ENCODE measurements at regions not wholly inside any gene's neighbourhood (a gene's known extent, or its start where the extent isn't known, plus 50 kb on each side); places are given as distances from the start of the nearest gene placed in this dataset.

DNA sequence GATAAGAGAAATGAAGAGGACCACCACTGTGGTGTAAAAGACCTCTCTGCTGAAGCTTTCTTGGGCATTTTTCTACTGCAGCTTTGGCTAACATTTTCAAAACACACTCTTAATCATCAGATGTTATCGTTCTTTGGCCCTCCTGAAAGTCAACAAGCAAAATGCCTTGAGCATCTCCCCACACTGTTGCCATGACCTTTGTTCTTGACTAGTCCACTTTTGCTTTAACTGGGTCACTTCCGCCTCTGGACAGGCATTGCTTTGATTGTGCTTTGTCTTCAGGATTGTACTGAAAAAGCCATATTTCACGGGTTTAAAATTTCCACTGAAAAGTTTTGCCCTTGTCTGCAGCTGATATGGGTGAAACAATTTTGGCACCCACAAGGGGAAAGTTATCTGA lies 107.8 kb upstream of the CXCL12 start:
- H3K27ac ChIP-seq, result no peak overlapping the region
- TF ChIP-seq POLR2A (IDR thresholded peaks at IDR 0.05) (no peak), EP300 (IDR thresholded peaks at IDR 0.05) (no peak)
- no peak overlapping the region for H3K4me3 ChIP-seq
- no peaks in the 10 kb centered on the region for H3K36me3 ChIP-seq
- no peaks in the 10 kb centered on the region for H3K27me3 ChIP-seq
- H3K4me1 ChIP-seq, result no peaks in the 10 kb centered on the region
- DNase-seq (ENCODE audit: low spot score in 2 of 2), result no peak
- 70% methylated on average over 3 of the region's 3 CpGs for whole genome bisulfite sequencing
- no peaks in the 10 kb centered on the region for H3K9me3 ChIP-seq

DNA sequence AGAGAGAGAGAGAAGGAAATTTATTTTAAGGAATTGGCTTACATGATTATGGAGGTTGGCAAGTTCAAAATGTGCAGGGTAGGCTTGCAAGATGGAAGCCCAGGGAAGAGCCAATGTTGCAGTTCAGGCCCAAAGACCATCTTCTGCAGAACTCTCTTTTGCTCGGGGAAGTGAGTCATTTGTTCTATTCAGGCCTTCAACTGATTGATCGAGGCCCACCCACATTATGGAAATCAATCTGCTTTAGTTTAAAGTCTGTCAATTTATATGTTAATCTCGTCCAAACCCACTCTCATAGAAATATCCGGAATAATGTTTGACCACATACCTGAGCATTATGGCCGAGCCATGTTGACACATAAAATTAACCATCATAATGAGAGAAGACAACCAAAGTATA lies 113.3 kb upstream of the CXCL12 start:
- H3K9me3 ChIP-seq, result no peaks in the 10 kb centered on the region
- no peaks in the 10 kb centered on the region for H3K36me3 ChIP-seq
- H3K27ac ChIP-seq, result no peak overlapping the region
- no peaks in the 10 kb centered on the region for H3K4me1 ChIP-seq
- no peaks in the 10 kb centered on the region for H3K27me3 ChIP-seq
- WGBS, result 90% methylated on average over 5 of the region's 5 CpGs
- no peak for DNase-seq (ENCODE audit: low spot score in 2 of 2)
- no peak overlapping the region for H3K4me3 ChIP-seq
- TF ChIP-seq POLR2A (IDR thresholded peaks at IDR 0.05), result no peak
- no peak for TF ChIP-seq POLR2AphosphoS5 (IDR thresholded peaks at IDR 0.05)
- TF ChIP-seq CTCF (IDR thresholded peaks at IDR 0.05), result no peak
- TF ChIP-seq EP300 (IDR thresholded peaks at IDR 0.05), result no peak

- H3K9me3 ChIP-seq, result no peaks in the 10 kb centered on the region
- H3K27me3 ChIP-seq, result no peaks in the 10 kb centered on the region
- H3K36me3 ChIP-seq, result no peaks in the 10 kb centered on the region
- TF ChIP-seq POLR2AphosphoS5 (IDR thresholded peaks at IDR 0.05) (no peak), EP300 (IDR thresholded peaks at IDR 0.05) (no peak)
- no peak for DNase-seq (ENCODE audit: low spot score in 2 of 2)
- no peak overlapping the region for H3K27ac ChIP-seq
- H3K4me3 ChIP-seq, result no peak overlapping the region
- 67% methylated on average over 1 of the region's 1 CpG for WGBS
- H3K4me1 ChIP-seq, result no peaks in the 10 kb centered on the region
These were observed 115.6 kb upstream of the CXCL12 start for GRCh38 chr10:44500451-44500850.

GRCh38 chr10:44506386-44506785 lies 121.5 kb upstream of the CXCL12 start:
- DNase-seq (ENCODE audit: low spot score in 2 of 2), result no peak
- WGBS, result 75% methylated on average over 3 of the region's 3 CpGs
- H3K27me3 ChIP-seq, result no peaks in the 10 kb centered on the region
- TF ChIP-seq CTCF (IDR thresholded peaks at IDR 0.05) (no peak), EP300 (IDR thresholded peaks at IDR 0.05) (no peak), POLR2AphosphoS5 (IDR thresholded peaks at IDR 0.05) (no peak), POLR2A (IDR thresholded peaks at IDR 0.05) (no peak)
- H3K27ac ChIP-seq, result no peak overlapping the region
- H3K9me3 ChIP-seq, result no peaks in the 10 kb centered on the region
- H3K4me3 ChIP-seq, result no peak overlapping the region
- H3K4me1 ChIP-seq, result no peaks in the 10 kb centered on the region
- no peaks in the 10 kb centered on the region for H3K36me3 ChIP-seq

- Histone ChIP-seq H3K9me3 (no peaks in the 10 kb centered on the region), H3K27me3 (no peaks in the 10 kb centered on the region), H3K27ac (no peak overlapping the region), H3K36me3 (no peaks in the 10 kb centered on the region), H3K4me1 (no peaks in the 10 kb centered on the region), H3K4me3 (no peak overlapping the region)
- WGBS, result 77% methylated on average over 6 of the region's 6 CpGs
- no peak for DNase-seq (ENCODE audit: low spot score in 2 of 2)
- TF ChIP-seq EP300 (IDR thresholded peaks at IDR 0.05), result no peak
- no peak for TF ChIP-seq CTCF (IDR thresholded peaks at IDR 0.05)
- TF ChIP-seq POLR2AphosphoS5 (IDR thresholded peaks at IDR 0.05), result no peak
- no peak for TF ChIP-seq POLR2A (IDR thresholded peaks at IDR 0.05)
These were observed 125.7 kb upstream of the CXCL12 start for GRCh38 chr10:44510379-44511115.

- Histone ChIP-seq H3K4me1 (no peaks in the 10 kb centered on the region), H3K4me3 (no peak overlapping the region), H3K36me3 (no peaks in the 10 kb centered on the region), H3K27me3 (no peaks in the 10 kb centered on the region), H3K9me3 (no peaks in the 10 kb centered on the region), H3K27ac (no peak overlapping the region)
- WGBS, result 78% methylated on average over 2 of the region's 2 CpGs
- DNase-seq (ENCODE audit: low spot score in 2 of 2), result no peak
- TF ChIP-seq POLR2A (IDR thresholded peaks at IDR 0.05), result no peak
- TF ChIP-seq EP300 (IDR thresholded peaks at IDR 0.05), result no peak
- no peak for TF ChIP-seq CTCF (IDR thresholded peaks at IDR 0.05)
- no peak for TF ChIP-seq POLR2AphosphoS5 (IDR thresholded peaks at IDR 0.05)
These were observed 126.3 kb upstream of the CXCL12 start for GRCh38 chr10:44511166-44511565.
